ENCODE measurements at regions not wholly inside any gene's neighbourhood (a gene's known extent, or its start where the extent isn't known, plus 50 kb on each side); places are given as distances from the start of the nearest gene placed in this dataset.

- no peak for TF ChIP-seq CTCF (IDR thresholded peaks at IDR 0.05)
- TF ChIP-seq POLR2A (IDR thresholded peaks at IDR 0.05) = no peak
Observed at GRCh38 chr7:53209129-53209528, 173.7 kb downstream of the POM121L12 start.
